Fibroblast of villous mesenchyme (primary cell): ENCODE measurements at regions not wholly inside any gene's neighbourhood (a gene's known extent, or its start where the extent isn't known, plus 50 kb on each side); places are given as distances from the start of the nearest gene placed in this dataset.

ENCODE experiments used
- DNase-seq: peaks from one replicate; pipeline ENCODE4 v3.0.0-alpha.2; 2010; ENCODE audit warnings: low read depth
- H3K4me3 ChIP-seq: 2 replicates; pipeline ENCODE4 v1.5.1; 2011; ENCODE audit warnings: low read depth, mild to moderate bottlenecking, low read length
- TF ChIP-seq, protein P1 (sequence below): IDR thresholded peaks from 2 replicates; pipeline ENCODE4 v1.5.1; 2012; ENCODE audit warnings: low read depth, mild to moderate bottlenecking, low read length; ENCODE audit not compliant: insufficient read depth

DNA sequence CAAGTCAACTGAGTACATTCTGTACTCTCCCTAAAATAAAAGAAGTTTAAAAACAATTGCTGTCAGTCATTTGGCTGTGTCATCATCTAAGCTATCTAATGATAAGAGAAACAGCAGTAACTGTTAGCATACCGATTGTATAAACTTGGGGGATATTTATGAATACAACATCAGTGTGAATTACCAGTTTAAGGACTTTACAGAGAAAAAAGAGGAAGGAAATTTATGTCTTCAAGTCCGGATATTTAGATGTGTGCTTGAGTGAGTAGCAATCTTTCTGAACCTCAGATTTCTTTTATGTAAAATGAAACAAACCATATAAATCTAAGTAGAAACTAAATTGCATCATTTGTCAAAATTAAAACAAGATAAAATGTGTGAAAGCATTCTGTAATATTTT, 1557.0 kb downstream of the MRPL39 start:
- DNase-seq, result no peak
- H3K4me3 ChIP-seq, result no peak overlapping the region
- TF ChIP-seq, protein P1, sequence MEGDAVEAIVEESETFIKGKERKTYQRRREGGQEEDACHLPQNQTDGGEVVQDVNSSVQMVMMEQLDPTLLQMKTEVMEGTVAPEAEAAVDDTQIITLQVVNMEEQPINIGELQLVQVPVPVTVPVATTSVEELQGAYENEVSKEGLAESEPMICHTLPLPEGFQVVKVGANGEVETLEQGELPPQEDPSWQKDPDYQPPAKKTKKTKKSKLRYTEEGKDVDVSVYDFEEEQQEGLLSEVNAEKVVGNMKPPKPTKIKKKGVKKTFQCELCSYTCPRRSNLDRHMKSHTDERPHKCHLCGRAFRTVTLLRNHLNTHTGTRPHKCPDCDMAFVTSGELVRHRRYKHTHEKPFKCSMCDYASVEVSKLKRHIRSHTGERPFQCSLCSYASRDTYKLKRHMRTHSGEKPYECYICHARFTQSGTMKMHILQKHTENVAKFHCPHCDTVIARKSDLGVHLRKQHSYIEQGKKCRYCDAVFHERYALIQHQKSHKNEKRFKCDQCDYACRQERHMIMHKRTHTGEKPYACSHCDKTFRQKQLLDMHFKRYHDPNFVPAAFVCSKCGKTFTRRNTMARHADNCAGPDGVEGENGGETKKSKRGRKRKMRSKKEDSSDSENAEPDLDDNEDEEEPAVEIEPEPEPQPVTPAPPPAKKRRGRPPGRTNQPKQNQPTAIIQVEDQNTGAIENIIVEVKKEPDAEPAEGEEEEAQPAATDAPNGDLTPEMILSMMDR, result no peak

DNA sequence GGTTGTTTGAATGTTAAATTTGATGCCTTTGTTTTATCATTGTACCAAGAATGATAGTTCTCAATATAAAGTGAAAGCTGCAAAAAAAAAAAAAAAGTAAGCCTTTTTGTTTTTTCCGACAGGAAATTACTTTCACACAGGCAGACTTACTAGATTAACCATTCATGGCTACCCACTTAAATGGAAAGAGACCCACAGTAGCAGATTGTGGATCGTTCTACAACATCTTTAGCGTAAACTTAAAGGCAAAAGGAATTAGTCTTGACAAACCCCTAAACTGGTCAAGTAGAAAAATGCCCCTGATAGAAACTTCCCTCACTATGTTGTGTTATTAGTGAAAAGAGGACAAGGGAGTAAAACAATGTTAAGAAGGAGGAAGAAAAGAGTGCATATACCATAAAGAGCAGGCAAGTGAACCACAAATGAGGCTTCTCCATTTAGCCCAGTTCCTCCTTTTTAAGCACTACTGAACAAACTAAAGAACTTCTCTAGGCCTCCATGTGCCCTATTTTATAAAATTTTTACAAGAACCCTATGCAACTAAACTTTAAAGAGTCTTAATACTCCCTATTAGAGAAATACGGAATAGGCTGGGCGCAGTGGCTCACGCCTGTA, 1560.3 kb downstream of the MRPL39 start:
- TF ChIP-seq, protein P1, result no peak
- DNase-seq, result no peak

DNA sequence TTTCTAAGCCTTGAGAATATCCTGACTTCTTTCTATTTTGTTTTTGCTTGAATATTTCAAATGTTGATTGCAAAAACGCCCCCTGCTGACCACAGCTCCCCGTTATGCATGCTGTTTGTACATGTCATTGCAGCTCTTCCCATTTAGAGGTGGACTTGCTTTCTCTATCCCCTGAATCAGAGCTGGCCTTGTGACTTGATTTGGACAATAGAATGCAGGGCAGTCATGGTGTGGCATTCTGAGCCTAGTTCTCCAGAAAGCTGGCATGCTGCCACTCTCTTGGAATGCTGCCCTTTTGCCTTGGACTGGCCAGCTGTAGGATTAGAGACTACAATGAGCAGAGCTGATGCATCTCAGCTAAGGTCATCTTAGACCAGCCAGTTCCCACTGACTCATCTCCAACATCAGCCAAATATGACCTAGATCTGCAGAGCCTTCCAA, 1561.5 kb downstream of the MRPL39 start:
- no peak overlapping the region for H3K4me3 ChIP-seq
- DNase-seq, result peak; percentile 48
- TF ChIP-seq, protein P1, result no peak

More for the DNA sequence above, 1560.3 kb downstream of the MRPL39 start:
- H3K4me3 ChIP-seq, result no peak overlapping the region

DNA sequence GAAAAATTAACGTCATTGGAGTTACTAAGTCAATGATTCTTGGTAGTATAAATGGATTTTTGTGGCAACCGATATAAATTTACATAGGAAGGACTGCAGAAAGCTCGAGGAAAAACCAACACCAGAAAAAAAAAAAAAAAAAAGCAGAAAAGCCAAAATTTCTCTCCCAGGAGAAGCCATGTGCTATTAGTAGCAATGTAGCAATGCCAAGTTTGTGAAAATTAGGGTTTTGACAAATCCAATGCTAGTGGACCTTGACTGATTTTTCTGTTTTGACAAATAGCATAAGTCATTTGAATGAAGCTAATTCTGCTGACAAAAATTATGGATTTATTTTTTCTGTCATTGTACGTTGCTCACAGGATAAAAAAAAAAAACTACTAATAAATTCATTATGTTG, 1561.9 kb downstream of the MRPL39 start:
- no peak overlapping the region for H3K4me3 ChIP-seq
- DNase-seq, result no peak
- TF ChIP-seq, protein P1, result no peak

DNA sequence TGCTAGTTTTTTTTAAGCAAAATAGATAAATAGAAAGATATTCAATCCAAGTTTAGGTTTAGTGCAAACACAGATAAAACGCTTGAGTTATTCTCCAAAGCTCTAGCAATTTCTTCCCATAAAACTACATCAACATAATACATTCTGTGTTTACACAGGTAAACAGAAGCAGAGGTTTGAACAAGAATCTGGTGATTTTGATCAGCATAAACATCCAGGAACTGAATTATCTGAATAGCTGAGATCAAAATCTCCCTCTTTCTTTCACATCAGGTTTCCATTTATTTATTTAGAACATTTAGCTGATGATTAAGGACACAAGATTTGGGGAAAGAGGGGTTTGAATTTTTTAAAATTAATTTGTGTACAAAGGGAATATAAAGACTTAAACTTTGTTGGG, 1564.6 kb downstream of the MRPL39 start:
- no peak for DNase-seq
- no peak overlapping the region for H3K4me3 ChIP-seq
- TF ChIP-seq, protein P1, result no peak

DNA sequence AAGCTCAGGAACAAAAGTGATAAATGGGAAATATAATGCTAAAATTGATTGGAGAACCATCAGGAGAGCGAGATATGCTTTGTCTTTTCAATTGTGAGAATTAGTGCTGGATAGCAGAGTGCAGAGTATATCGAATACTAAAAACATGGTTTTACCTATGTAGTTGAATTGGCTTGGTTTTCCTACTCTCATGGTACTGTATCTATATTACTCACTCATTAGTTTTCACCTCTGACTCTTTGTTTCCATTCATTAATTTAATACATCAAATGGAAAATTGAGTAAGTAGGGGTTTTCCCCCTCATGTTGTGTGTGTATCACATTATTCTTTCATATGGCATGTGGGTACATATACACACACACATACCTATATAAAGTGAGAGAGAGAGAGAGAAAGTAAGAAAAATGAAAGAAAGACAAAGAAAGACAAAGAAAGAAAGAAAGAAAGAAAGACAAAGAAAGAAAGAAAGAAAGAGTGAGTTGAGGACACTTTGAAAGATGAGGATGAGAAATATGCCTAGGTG, 1574.5 kb downstream of the MRPL39 start:
- TF ChIP-seq, protein P1, result no peak
- H3K4me3 ChIP-seq, result no peak overlapping the region
- no peak for DNase-seq

DNA sequence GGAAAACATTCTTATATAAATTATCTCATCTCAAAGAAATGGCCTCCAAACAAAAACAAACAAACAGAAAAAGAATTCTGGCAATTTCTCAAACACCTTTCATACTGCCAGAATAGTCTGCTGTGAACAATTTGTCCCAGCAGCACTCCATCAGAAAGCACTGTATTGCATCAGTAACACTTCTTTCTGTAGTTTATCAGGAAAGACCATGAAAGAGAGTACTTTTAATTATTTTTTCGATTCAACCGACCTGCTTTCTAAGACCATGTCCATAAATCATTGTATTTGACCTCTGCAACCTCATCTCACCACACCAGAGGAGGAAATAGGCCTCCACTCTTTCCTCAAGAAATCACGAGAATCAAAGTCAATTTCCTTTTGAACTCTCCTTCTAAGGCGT, 1579.9 kb downstream of the MRPL39 start:
- H3K4me3 ChIP-seq, result no peak overlapping the region
- DNase-seq, result no peak
- TF ChIP-seq, protein P1, result no peak
